T-helper 2 cell treated with Interferon-gamma antibody and Interleukin-4, amounts not matched to agents 5 μg/mL and 100 μg/mL, for 36 hours (primary cell): ENCODE measurements at regions not wholly inside any gene's neighbourhood (a gene's known extent, or its start where the extent isn't known, plus 50 kb on each side); places are given as distances from the start of the nearest gene placed in this dataset.

Experiments used
- DNase-seq: peaks from one replicate; pipeline ENCODE4 v3.0.0; 2021; ENCODE audit warnings: low spot score
- H3K27ac Mint-ChIP-seq: one replicate; pipeline ENCODE4 v1.8.0; 2021; ENCODE audit warnings: mild to moderate bottlenecking, mixed read lengths
- H3K27me3 Mint-ChIP-seq: one replicate; pipeline ENCODE4 v1.8.0; 2021; ENCODE audit warnings: low read depth, mixed read lengths
- H3K36me3 Mint-ChIP-seq: one replicate; pipeline ENCODE4 v1.8.0; 2021; ENCODE audit warnings: low read depth, mixed read lengths
- H3K4me1 Mint-ChIP-seq: one replicate; pipeline ENCODE4 v1.8.0; 2021; ENCODE audit warnings: low read depth, mixed read lengths
- H3K4me3 Mint-ChIP-seq: one replicate; pipeline ENCODE4 v1.8.0; 2022; ENCODE audit warnings: mild to moderate bottlenecking, moderate library complexity, mixed read lengths
- H3K9me3 Mint-ChIP-seq: one replicate; pipeline ENCODE4 v1.8.0; 2021; ENCODE audit warnings: mixed read lengths

DNA sequence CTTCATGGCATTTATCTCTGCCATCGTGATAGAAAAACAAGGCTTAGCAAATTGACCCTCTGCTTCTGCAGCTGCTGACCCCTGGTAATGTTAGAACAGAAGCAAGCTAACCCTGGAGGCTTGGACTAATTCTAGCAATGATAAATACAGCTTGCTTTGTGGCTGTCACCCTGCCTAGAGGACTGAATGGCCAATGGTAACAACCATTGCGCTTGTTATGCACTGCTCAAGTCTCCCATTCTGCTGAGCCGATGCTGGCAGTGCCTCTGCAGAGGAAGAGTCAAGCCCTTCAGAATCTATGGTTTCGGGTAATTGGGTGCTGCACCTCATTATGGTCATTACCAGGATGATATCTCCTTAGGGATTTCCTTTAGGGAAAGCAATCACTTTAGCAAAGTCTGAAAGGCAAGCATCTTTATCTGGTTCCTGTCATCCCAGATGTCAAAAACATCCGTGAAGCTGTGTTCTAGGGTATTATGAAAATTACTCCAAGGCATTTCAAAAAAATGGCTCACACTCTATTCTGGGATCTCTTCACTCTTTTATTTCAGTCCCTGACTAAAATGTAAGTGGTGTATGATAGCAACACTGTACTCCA, 186.8 kb upstream of the DLGAP1 start:
- Mint-ChIP-seq H3K9me3 (peaks cover 20% of the 10 kb centered on the region), H3K27me3 (no peaks in the 10 kb centered on the region), H3K36me3 (no peaks in the 10 kb centered on the region), H3K27ac (no peak overlapping the region), H3K4me1 (no peaks in the 10 kb centered on the region), H3K4me3 (no peak overlapping the region)
- DNase-seq = no peak

DNA sequence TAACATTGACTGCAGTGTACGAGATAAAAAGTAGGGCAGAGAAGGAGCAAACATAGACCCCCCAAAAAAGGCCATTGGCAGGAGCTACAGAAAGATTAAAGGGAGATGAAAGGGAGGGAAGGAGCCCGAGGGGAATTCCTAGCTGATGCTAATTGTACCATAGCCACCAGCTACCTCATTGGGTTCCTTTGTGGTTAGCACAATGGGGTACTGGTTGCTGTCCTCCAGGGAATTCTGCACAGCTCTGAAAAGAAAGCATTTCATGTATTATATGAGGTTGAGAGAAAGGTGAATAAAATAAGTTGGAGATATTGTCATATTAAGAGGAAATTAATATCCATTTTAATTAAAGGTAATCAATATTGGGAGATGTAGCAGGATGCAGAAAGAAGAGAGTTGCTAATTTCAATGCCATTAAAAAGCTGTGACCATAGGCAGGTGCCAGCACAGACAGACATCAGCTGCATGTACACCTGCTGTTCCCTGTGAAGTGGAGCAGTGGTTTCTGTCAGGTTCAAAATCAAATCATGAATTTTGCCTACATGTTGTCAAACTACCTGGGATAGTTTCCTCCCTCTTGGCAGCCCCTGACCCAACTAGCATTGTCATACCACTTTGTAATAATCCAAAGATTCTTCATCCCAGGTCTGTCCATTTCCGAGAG, 185.4 kb upstream of the DLGAP1 start:
- no peak for DNase-seq
- no peaks in the 10 kb centered on the region for H3K27me3 Mint-ChIP-seq
- no peaks in the 10 kb centered on the region for H3K36me3 Mint-ChIP-seq
- H3K4me1 Mint-ChIP-seq = no peaks in the 10 kb centered on the region
- no peak overlapping the region for H3K4me3 Mint-ChIP-seq
- peaks cover 21% of the 10 kb centered on the region for H3K9me3 Mint-ChIP-seq
- no peak overlapping the region for H3K27ac Mint-ChIP-seq

DNA sequence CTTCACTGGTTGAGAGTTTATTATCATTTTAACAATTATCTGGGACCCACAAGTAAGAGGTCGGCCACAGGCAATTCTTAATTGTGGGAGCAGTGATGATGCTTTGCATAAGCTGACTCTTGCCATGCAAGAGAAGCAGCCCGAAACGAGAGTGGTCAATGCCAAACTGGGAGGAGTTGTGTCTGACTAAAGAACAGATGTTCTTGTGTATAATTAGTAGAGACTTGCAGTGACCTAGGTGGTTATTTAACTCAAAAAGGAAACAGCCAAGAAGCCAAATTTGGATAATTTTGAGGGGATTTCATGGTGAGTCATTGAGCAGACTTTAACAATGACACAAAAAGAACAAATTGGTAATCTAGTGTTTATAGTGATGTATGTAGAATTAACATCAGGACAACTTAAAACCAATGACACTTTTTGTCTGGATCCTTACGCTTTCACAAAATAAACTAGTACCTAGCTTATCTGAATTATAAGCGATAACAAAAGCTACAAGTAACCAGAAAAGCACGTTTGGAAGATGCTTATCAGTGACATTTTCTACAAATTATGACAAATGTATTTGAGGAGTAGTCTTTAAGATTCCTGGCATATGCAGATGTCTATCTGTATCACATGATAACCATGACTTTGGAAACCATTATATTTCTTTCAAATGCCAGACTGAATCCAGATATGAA, 184.7 kb upstream of the DLGAP1 start:
- no peak for DNase-seq
- Mint-ChIP-seq H3K4me3 (no peak overlapping the region), H3K9me3 (peaks cover 18% of the 10 kb centered on the region), H3K27me3 (no peaks in the 10 kb centered on the region), H3K36me3 (no peaks in the 10 kb centered on the region), H3K4me1 (no peaks in the 10 kb centered on the region), H3K27ac (no peak overlapping the region)

DNA sequence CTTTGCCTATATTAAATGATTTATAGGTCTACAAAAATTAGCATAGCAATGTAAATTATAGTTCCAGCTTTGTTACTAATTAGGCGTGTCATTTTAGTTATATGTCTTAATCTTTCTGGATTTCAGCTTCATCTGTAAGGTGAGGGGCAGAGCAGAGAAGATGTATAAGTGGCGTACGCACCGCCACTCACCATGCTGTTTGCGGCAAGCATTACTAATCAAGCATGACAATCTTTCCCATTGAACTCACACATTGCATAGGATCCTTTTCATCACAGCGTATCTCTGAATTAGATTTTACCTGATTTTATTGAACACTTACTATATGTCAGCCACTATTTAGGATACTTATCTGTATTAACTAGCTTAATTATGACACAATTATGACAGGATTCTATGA, 183.6 kb upstream of the DLGAP1 start:
- H3K27me3 Mint-ChIP-seq = no peaks in the 10 kb centered on the region
- H3K36me3 Mint-ChIP-seq = no peaks in the 10 kb centered on the region
- no peak for DNase-seq
- H3K27ac Mint-ChIP-seq = no peak overlapping the region
- H3K4me3 Mint-ChIP-seq = no peak overlapping the region
- peaks cover 15% of the 10 kb centered on the region for H3K9me3 Mint-ChIP-seq
- no peaks in the 10 kb centered on the region for H3K4me1 Mint-ChIP-seq

DNA sequence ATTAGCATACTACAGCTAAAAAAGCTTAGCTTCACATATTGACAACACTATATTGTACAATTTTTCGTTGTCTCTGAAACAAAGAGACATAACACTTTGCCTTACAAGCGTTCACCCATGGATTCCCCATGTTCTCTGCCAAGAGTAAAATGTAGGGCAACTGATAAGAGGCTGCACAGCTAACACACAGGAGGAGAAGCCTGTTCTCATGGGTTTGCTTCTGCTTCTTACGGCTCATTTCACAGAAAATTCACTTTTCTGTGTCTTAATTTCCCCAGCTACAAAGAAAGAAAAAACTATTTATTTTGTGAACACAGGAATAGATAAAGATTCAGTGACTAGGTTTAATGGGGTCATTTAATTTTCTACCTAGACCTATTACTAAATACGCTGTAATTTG, 182.8 kb upstream of the DLGAP1 start:
- H3K4me3 Mint-ChIP-seq = no peak overlapping the region
- no peaks in the 10 kb centered on the region for H3K4me1 Mint-ChIP-seq

DNA sequence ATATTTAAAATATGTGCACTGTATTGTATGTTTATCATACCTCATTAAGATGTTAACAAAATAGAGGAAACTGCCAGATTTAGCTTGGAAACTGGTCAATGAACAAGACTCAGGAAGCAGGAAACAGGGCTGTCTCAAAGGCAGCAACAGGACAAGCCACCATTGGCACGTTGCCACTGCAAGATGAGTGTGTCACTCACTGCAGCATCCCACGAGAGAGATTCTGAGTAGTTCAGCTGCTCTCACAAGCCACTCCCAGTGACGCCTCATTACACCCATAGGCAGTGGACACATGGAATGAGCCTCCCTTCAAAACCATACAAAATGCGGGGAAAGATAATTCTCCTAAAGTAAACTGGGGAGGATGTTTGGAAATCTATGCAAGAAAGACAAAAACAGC, 181.9 kb upstream of the DLGAP1 start:
- Mint-ChIP-seq H3K9me3 (peaks cover 24% of the 10 kb centered on the region), H3K4me1 (no peaks in the 10 kb centered on the region), H3K36me3 (no peaks in the 10 kb centered on the region), H3K27me3 (no peaks in the 10 kb centered on the region), H3K4me3 (no peak overlapping the region), H3K27ac (no peak overlapping the region)
- no peak for DNase-seq

More for the DNA sequence above, 182.8 kb upstream of the DLGAP1 start:
- Mint-ChIP-seq H3K36me3 (no peaks in the 10 kb centered on the region), H3K9me3 (peaks cover 19% of the 10 kb centered on the region), H3K27me3 (no peaks in the 10 kb centered on the region), H3K27ac (no peak overlapping the region)
- DNase-seq = no peak

DNA sequence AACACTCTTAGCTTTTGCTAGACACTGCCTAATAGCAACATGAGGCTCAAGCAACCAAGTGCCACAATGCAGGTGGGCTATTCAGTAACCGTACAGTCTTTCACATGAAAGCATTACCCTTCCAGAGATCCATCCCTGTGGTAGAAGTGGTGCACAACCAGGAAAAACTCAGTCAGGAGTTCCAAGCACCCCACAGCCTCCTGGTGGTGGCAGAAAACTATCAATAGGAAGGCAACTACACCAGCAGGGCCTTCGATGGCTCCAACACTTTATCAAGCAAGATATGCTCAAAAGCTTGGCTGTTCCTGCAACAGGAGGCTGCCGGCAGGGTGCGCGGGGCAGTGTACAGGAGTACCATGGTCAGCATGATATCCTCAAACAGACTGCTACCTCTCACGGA, 176.1 kb upstream of the DLGAP1 start:
- no peaks in the 10 kb centered on the region for H3K27me3 Mint-ChIP-seq
- H3K4me3 Mint-ChIP-seq = no peak overlapping the region
- H3K9me3 Mint-ChIP-seq = peaks cover 42% of the 10 kb centered on the region
- no peak for DNase-seq
- no peaks in the 10 kb centered on the region for H3K4me1 Mint-ChIP-seq
- H3K36me3 Mint-ChIP-seq = no peaks in the 10 kb centered on the region
- H3K27ac Mint-ChIP-seq = no peak overlapping the region

DNA sequence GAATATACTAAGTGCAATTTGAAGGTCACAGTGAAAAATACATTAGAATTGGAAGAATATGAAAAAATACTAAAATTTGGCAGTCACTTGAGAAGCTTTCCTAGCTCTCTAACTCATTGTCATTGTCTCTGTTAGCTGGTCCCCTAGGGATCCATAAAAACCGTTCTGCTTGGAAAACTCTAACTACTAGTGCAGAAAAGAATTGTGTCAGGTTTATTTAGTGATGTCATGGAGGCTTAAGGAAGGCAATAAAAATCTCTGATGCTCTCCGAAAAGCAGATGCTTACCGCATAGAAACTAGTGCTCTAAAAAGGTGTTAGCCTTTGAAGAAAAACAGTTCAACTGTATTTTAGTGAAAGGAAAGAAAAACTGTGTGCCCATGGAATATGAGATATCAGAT, 150.1 kb upstream of the DLGAP1 start:
- H3K4me1 Mint-ChIP-seq = no peaks in the 10 kb centered on the region
- H3K36me3 Mint-ChIP-seq = no peaks in the 10 kb centered on the region
- DNase-seq = no peak
- H3K4me3 Mint-ChIP-seq = no peak overlapping the region
- no peak overlapping the region for H3K27ac Mint-ChIP-seq
- no peaks in the 10 kb centered on the region for H3K27me3 Mint-ChIP-seq
- H3K9me3 Mint-ChIP-seq = peaks cover 47% of the 10 kb centered on the region

DNA sequence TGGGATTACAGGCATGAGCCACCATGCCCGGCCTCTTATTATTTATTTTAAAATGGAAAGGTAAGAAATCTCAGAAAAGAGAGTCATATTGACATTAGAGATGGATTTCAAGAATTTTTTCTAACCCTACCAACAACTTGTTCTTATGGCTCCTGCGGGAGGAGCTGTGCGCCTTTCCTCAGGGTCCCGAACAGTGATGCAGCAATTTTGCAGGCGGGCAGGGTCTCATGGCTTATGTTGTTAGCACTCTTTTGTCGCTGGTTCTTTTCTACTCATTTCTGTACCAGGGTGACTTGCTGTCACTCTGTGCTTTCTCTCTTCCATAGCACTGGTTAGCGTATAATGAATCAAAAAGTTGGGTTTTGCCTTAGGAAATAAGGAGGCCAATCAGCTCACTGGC, 148.8 kb upstream of the DLGAP1 start:
- H3K4me1 Mint-ChIP-seq = no peaks in the 10 kb centered on the region
- H3K27me3 Mint-ChIP-seq = no peaks in the 10 kb centered on the region
- H3K4me3 Mint-ChIP-seq = no peak overlapping the region
- DNase-seq = no peak
- H3K27ac Mint-ChIP-seq = no peak overlapping the region
- H3K9me3 Mint-ChIP-seq = peaks cover 52% of the 10 kb centered on the region
- no peaks in the 10 kb centered on the region for H3K36me3 Mint-ChIP-seq

DNA sequence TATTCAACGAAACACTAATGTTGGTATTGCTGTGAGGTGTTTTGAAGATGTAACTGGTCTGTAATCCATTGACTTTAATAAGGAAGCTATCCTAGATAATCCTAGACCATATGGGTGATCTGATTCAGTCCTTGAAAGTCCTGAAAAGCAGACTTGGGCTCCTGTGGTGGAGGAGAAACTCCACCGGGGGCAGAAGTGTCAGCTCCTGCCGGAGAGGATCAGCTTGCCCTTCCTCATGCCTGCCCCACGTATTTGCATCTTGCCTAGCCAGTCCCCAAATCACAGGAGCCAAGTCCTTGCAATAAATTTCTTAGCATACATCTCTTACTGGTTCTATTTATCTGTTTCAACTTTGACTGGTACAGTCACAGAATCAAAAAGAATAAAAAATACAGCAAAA, 144.2 kb upstream of the DLGAP1 start:
- Mint-ChIP-seq H3K9me3 (peaks cover 47% of the 10 kb centered on the region), H3K27me3 (no peaks in the 10 kb centered on the region), H3K4me1 (no peaks in the 10 kb centered on the region), H3K4me3 (no peak overlapping the region), H3K36me3 (no peaks in the 10 kb centered on the region), H3K27ac (no peak overlapping the region)
- DNase-seq = no peak

DNA sequence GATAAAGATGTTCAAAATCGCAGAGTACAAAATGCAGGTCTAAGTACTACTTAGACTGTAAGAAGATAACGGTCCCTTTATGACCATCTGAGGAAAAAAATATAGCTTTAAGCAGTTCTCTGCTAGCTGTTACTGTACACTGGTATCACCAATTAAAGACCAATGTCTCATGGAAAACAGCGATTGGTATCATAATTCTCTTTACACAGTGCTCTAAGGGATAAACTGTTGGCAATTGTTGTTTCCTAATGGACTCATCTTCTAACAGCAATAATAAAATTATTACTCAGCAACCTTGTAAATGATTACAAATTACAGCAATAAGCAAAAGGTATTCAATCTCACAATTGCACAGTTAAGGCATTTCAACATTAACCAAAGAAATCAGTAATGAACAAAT, 142.2 kb upstream of the DLGAP1 start:
- no peak overlapping the region for H3K4me3 Mint-ChIP-seq
- H3K27me3 Mint-ChIP-seq = no peaks in the 10 kb centered on the region
- no peaks in the 10 kb centered on the region for H3K36me3 Mint-ChIP-seq
- H3K9me3 Mint-ChIP-seq = peaks cover 55% of the 10 kb centered on the region
- H3K27ac Mint-ChIP-seq = no peak overlapping the region
- no peaks in the 10 kb centered on the region for H3K4me1 Mint-ChIP-seq
- no peak for DNase-seq

DNA sequence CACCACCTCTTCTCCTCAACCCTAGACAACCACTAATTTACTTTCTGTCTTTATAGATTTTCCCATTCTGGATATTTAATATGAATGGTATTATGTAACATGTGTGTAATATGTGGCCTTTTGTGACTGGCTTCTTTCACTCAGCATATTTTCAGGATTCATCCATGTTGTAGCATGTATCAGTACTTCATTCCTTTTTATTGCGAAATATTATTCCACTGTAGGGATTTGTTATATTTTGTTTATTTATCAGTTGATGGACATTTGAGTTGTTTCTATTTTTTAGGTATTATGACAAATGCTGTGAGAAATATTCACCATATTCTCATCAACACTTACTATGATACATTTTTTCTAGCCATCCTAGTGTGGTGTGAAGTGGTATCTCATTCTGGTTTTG, 138.8 kb upstream of the DLGAP1 start:
- Mint-ChIP-seq H3K27ac (no peak overlapping the region), H3K4me3 (no peak overlapping the region), H3K4me1 (no peaks in the 10 kb centered on the region), H3K36me3 (no peaks in the 10 kb centered on the region), H3K9me3 (peaks cover 43% of the 10 kb centered on the region), H3K27me3 (no peaks in the 10 kb centered on the region)
- no peak for DNase-seq

DNA sequence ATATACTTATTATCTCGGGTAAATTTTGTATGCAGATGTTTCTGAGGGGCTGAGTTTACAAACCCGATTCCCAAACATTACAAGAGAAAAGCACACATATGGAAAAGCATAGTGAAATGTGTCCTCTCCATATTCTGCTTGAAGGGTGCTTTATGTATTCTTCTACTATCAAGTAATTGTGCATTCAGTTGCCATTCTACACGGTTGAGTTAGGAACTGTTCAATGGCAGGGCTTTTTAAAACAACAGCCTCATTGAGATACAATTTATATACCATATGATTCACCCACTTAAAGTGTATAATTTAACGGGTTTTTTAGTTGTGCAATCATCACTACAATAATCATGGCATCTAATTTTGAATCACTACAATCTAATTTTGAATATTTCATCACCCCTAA, 138.4 kb upstream of the DLGAP1 start:
- no peaks in the 10 kb centered on the region for H3K27me3 Mint-ChIP-seq
- no peaks in the 10 kb centered on the region for H3K4me1 Mint-ChIP-seq
- DNase-seq = no peak

DNA sequence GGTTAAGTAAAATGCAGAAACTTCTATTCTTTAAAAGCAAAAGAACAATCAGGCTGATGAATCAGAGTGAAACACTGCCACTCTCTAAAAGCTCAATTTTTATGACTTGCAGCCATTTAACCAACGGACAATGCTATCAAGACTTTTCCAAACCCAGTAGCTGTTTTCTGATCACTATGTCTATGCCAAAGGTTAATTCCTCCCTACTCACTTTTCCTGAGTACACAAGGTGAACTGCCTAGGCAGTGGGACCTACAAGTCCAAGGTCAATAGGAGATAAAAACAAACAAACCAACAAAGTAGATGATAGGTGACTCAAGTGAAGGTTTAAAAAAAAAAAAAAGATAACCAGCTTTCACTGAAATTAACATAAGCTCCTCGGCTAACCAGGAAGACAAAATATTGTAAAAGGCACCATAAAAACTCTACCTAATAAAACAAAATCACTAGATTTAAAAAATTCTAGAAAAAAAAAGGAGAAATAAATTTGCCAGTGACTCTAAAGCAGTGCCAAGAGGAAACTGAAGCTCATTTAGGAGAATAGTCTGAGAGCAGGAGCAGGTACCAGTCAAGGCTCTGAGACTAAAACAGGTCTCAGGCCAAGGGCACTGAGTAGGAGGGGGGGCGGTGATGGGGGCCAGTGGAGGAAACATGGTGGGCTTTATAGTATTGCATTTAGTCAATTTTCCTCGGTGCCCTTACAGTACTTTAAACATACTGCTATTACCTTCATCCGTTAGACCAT, 134.1 kb upstream of the DLGAP1 start:
- H3K36me3 Mint-ChIP-seq = no peaks in the 10 kb centered on the region
- no peaks in the 10 kb centered on the region for H3K27me3 Mint-ChIP-seq
- H3K27ac Mint-ChIP-seq = no peak overlapping the region
- DNase-seq = no peak
- peaks cover 35% of the 10 kb centered on the region for H3K9me3 Mint-ChIP-seq
- no peaks in the 10 kb centered on the region for H3K4me1 Mint-ChIP-seq
- H3K4me3 Mint-ChIP-seq = no peak overlapping the region

More for the DNA sequence above, 138.4 kb upstream of the DLGAP1 start:
- H3K36me3 Mint-ChIP-seq = no peaks in the 10 kb centered on the region
- no peak overlapping the region for H3K4me3 Mint-ChIP-seq
- peaks cover 46% of the 10 kb centered on the region for H3K9me3 Mint-ChIP-seq
- H3K27ac Mint-ChIP-seq = no peak overlapping the region
